ENCODE measurements at regions not wholly inside any gene's neighbourhood (a gene's known extent, or its start where the extent isn't known, plus 50 kb on each side); places are given as distances from the start of the nearest gene placed in this dataset.
"Not testable (repeated sequence)": the region's sequence is repeated elsewhere in the genome, so short reads cannot be mapped to it uniquely, and the experiment has no call there.

GRCh38 chr4:31241504-31242106, 521.4 kb downstream of the PCDH7 start:
- no peak for DNase-seq
- no peak overlapping the region for H3K27ac ChIP-seq
- H3K36me3 ChIP-seq: no peaks in the 10 kb centered on the region
- no peak overlapping the region for H3K4me3 ChIP-seq
- no peak for TF ChIP-seq POLR2A (IDR thresholded peaks at IDR 0.05)
- TF ChIP-seq CTCF (IDR thresholded peaks at IDR 0.05 in 4 of 5, conservative IDR thresholded peaks at IDR 0.05 in 1 of 5): no peak
- no peaks in the 10 kb centered on the region for H3K9me3 ChIP-seq
- in situ Hi-C loops (cut with MboI; ENCODE audit: low sequenced_read_pairs in 4 of 4) (no loop called here), intact Hi-C loops (cut with DNase I; ENCODE audit: low total_unique reads) (no loop called here)
- no peak for ATAC-seq
- no peaks in the 10 kb centered on the region for H3K4me1 ChIP-seq
- no peaks in the 10 kb centered on the region for H3K27me3 ChIP-seq

- H3K27ac ChIP-seq: no peak overlapping the region
- H3K36me3 ChIP-seq: no peaks in the 10 kb centered on the region
- DNase-seq: no peak
- no peak for ATAC-seq
- H3K4me1 ChIP-seq: no peaks in the 10 kb centered on the region
- intact Hi-C loops (cut with DNase I; ENCODE audit: low total_unique reads) (no loop called here), in situ Hi-C loops (cut with MboI; ENCODE audit: low sequenced_read_pairs in 4 of 4) (no loop called here)
- H3K4me3 ChIP-seq: no peak overlapping the region
- no peaks in the 10 kb centered on the region for H3K9me3 ChIP-seq
- TF ChIP-seq CTCF (IDR thresholded peaks at IDR 0.05 in 4 of 5, conservative IDR thresholded peaks at IDR 0.05 in 1 of 5): no peak
- TF ChIP-seq POLR2A (IDR thresholded peaks at IDR 0.05): no peak
- H3K27me3 ChIP-seq: no peaks in the 10 kb centered on the region
Measured at GRCh38 chr4:31246856-31247255, 526.7 kb downstream of the PCDH7 start.

DNA sequence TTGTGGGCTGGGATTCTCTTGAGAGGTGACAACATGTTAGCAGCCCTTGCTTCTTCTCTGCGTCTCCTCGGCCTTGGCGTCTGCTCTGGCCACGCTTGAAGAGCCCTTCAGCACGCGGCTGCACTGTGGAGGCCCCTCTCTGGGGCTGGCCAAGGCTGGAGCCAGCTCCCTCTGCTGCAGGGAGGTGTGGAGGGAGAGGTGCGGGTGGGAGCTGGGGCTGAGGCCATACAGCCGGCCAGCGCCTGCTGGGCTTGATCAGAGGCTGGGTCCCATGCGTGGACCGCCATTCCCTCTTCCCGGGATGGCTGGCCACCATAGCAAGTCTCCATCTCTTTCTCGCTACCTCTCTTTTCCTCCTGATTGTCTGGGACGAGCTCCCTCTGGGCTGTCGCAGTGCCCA, 539.0 kb downstream of the PCDH7 start:
- H3K4me3 ChIP-seq: no peak overlapping the region
- H3K4me1 ChIP-seq: no peaks in the 10 kb centered on the region
- TF ChIP-seq CTCF (IDR thresholded peaks at IDR 0.05 in 4 of 5, conservative IDR thresholded peaks at IDR 0.05 in 1 of 5) (no peak), POLR2A (IDR thresholded peaks at IDR 0.05) (no peak)
- no peaks in the 10 kb centered on the region for H3K36me3 ChIP-seq
- in situ Hi-C loops (cut with MboI; ENCODE audit: low sequenced_read_pairs in 4 of 4): no loop called here
- H3K27ac ChIP-seq: no peak overlapping the region
- ATAC-seq (no peak), DNase-seq (no peak)
- H3K27me3 ChIP-seq: no peaks in the 10 kb centered on the region
- intact Hi-C loops (cut with DNase I; ENCODE audit: low total_unique reads): no loop called here
- H3K9me3 ChIP-seq: no peaks in the 10 kb centered on the region

DNA sequence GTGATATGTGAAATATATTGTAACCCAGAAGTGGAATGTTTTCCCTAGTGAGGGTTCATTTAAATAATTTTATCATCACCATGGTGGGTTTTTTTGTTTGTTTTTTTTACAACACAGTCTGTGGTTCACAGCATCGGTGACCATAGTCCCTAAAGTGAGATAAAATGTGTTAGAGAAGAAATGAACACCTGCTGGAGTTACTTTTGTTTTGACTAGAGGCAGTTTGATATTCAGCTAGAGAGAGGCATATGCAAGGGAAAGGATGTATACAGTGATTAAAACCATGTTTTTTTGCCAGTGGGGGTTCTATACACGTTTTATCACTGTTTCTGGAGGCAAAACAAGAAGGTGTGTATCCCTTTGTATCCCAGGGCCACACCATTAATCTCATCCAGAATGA, 541.5 kb downstream of the PCDH7 start:
- intact Hi-C loops (cut with DNase I; ENCODE audit: low total_unique reads): no loop called here
- Histone ChIP-seq H3K36me3 (no peaks in the 10 kb centered on the region), H3K4me1 (no peaks in the 10 kb centered on the region), H3K4me3 (no peak overlapping the region), H3K27ac (no peak overlapping the region), H3K27me3 (no peaks in the 10 kb centered on the region), H3K9me3 (no peaks in the 10 kb centered on the region)
- no peak for ATAC-seq
- DNase-seq: no peak
- in situ Hi-C loops (cut with MboI; ENCODE audit: low sequenced_read_pairs in 4 of 4): no loop called here
- TF ChIP-seq POLR2A (IDR thresholded peaks at IDR 0.05) (no peak), CTCF (IDR thresholded peaks at IDR 0.05 in 4 of 5, conservative IDR thresholded peaks at IDR 0.05 in 1 of 5) (no peak)

DNA sequence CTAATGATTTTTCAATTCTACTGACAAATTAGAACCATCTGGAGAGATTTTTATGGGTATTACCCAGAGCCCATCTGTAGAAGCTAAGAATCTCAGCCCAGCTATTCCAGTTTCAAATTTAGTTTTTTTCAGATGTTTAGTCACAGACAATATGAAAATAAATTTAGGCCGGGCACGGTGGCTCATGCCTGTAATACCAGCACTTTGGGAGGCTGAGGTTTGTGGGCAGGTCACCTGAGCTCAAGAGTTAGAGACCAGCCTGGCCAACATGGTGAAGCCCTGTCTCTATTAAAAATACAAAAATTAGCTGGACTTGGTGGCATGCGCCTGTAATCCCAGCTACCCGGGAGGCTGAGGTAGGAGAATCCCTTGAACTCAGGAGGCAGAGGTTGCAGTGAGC, 545.9 kb downstream of the PCDH7 start:
- ATAC-seq; H3K36me3 ChIP-seq; in situ Hi-C loops (cut with MboI; ENCODE audit: low sequenced_read_pairs in 4 of 4); intact Hi-C loops (cut with DNase I; ENCODE audit: low total_unique reads); H3K4me1 ChIP-seq; H3K27ac ChIP-seq; H3K9me3 ChIP-seq; H3K27me3 ChIP-seq; DNase-seq; H3K4me3 ChIP-seq: not testable (repeated sequence)
